Erythroblast (primary cell): ENCODE measurements at regions not wholly inside any gene's neighbourhood (a gene's known extent, or its start where the extent isn't known, plus 50 kb on each side); places are given as distances from the start of the nearest gene placed in this dataset.

ENCODE experiments used
- DNase-seq, 2 experiments: peaks; one replicate each; lab custom pipeline; 2025; lab: John Stamatoyannopoulos, UW
- GATA1 ChIP-seq: IDR thresholded peaks from 2 replicates; pipeline ENCODE4 v1.6.1; 2011; ENCODE audit warnings: low read depth, mild to moderate bottlenecking, control low read depth, low read length, moderate library complexity
- POLR2A ChIP-seq: IDR thresholded peaks from 2 replicates; pipeline ENCODE4 v1.6.1; 2011; ENCODE audit warnings: mild to moderate bottlenecking, low read length

GRCh38 chr5:90191352-90192045 is 218.1 kb downstream of the CETN3 start:
- no peak for TF ChIP-seq GATA1
- no peak for TF ChIP-seq POLR2A
- no peak for DNase-seq

DNA sequence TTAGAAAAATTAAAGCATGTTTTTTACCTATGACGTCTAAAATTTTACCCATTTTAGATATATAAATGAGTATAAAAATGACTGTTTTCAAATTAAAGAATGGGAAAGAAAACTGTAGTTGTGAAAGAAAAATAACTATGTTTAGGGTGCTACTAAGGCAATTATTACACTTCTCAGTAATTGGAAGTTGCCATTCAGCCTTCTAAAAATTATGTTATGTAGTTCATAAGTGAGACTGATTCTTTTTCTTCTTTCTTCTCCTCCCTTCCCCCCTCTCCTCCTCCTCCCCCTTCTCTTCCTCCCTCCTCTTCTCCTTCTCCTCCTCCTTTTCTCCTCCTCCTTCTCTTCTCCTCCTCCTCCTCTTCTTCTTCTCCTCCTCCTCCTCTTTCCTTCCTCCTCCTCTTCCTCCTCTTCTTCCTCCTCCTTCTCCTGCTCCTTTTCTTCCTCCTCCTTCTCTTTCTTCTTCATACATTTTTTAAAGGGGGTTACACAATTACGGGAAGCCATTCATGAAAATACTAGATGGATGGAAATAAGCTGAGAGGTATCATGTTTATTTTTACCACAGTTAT is 223.6 kb downstream of the CETN3 start:
- TF ChIP-seq POLR2A, result no peak
- TF ChIP-seq GATA1, result no peak
- no peak for DNase-seq

DNA sequence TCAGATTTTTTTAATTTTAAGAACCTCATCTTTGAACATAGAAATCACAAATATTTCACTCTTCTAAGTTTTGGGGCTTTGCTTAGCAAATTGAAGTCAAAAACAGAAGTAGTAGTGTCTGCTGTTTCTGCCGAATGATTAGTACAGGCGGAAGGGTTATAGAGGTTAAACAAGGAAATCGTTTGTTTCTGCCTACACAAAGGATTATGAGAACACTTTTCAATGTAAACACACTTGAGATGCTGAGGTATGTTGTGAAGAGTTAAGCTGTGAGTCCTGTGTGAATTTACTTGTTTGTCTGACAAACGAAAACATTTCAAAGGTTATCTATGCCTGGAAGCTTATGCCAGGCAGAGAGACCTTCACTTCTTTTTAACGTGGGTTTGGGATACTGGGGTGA is 224.8 kb downstream of the CETN3 start:
- TF ChIP-seq GATA1 (no peak), POLR2A (no peak)
- no peak for DNase-seq

- no peak for DNase-seq
- no peak for TF ChIP-seq GATA1
- TF ChIP-seq POLR2A, result no peak
Observed at GRCh38 chr5:90182726-90183125, 226.8 kb downstream of the CETN3 start.

DNA sequence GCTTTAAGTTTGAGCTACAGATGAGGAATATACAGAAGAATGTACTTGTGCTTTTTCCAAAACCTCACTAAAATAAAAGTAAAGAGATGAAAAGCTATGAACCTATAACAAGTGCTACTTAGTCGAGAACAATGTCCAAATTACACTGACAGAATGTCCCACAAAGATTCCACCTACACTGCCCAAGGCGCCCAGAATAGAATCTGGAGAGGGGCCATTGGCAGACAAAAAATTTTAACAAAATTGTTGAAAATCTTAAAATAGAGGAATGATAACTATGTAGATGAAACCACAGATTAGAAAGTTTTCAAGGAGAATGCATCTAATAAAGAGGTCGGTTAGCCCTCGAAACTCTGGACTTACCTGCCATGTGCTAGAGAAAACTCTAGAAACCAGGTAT is 235.3 kb downstream of the CETN3 start:
- DNase-seq, result no peak
- TF ChIP-seq POLR2A (no peak), GATA1 (no peak)

GRCh38 chr5:90173299-90174030 is 236.1 kb downstream of the CETN3 start:
- no peak for DNase-seq
- TF ChIP-seq POLR2A, result no peak
- no peak for TF ChIP-seq GATA1

DNA sequence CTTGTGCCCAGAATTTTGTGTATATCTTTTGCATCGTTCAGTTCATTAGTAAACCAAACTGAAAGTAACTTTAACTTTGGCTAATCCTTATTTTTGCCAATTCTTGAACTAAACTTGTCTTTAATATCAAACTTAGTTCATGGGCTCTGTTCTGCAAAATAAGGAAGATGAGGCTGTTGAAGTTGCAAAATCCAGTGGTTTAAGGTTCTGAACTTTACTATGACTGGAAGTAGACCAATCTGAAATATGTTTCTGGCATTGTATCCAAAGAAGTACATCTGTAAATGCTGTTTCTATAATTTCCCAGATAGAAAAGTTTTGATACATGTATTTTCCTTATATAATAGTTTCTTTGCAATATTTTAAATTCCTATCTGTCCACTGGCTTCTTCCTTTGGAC is 238.1 kb downstream of the CETN3 start:
- TF ChIP-seq GATA1, result no peak
- no peak for TF ChIP-seq POLR2A
- no peak for DNase-seq

DNA sequence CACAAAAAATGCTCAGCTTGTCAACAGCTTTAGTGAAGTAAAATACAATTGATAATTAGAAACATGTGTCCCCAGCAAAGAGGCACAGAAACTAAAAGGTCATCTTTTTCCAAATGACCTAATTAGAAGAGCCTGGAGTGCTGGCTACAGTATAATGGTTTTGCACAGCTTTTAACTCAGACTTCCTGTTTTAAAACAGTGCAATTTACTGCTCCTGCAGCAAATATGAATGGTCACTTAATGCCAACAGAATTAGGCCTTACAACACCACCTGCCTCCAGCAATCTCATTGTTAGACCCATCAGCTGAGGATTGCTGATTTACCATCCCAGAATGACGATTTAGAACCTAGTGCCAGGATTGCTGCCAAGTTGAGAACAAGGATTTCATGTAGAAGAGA is 239.3 kb downstream of the CETN3 start:
- TF ChIP-seq GATA1 (no peak), POLR2A (no peak)
- no peak for DNase-seq

DNA sequence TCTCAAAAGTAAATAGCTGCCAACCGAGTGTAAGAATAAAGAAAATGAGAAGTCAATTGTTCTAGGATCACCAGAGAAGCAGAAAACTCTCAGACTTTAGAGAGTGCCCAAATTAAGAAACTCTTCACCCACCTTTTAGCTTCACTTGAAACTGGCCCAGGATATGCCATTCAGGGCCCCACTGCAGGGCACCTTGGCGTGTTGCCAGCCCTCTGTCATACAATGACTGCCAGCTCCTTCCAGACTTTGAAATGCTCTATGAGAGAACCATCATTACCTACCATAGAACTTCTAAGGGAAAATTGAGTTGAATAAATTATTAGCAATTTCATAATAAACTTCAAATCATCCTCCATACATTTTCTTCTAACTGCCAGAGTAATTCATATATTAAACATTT is 240.5 kb downstream of the CETN3 start:
- TF ChIP-seq POLR2A, result no peak
- no peak for TF ChIP-seq GATA1

GRCh38 chr5:90168399-90168798 is 241.2 kb downstream of the CETN3 start:
- TF ChIP-seq GATA1 (no peak), POLR2A (no peak)
- DNase-seq, result no peak

More for the DNA sequence above, 240.5 kb downstream of the CETN3 start:
- DNase-seq, result no peak

DNA sequence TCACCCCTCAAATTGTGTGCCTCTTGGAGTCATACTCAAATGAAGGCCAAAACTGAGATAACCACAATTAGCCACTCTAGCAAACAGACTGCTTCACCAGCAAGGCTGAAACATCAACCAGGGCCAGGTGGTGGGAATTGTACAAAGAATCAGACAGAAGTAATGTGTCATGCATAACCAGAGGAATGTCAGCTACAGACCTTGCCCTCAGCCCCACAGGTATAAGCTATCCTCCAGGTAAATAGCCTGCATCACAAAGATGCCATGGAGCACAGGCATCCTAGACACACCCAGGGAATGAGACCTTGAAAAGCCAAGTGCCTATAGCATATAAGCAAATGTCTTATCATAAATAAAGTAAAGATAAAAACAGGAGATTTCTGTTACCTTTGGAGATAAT is 242.7 kb downstream of the CETN3 start:
- TF ChIP-seq POLR2A (no peak), GATA1 (no peak)
- DNase-seq, result no peak

GRCh38 chr5:90162324-90162723 is 247.2 kb downstream of the CETN3 start:
- DNase-seq, result no peak

GRCh38 chr5:90161414-90161813 is 248.1 kb downstream of the CETN3 start:
- DNase-seq, result peak; percentile 18 to 31
- TF ChIP-seq GATA1, result no peak

More at GRCh38 chr5:90162324-90162723, 247.2 kb downstream of the CETN3 start:
- TF ChIP-seq POLR2A, result no peak

- no peak for DNase-seq
- TF ChIP-seq GATA1, result no peak
- no peak for TF ChIP-seq POLR2A
Observed at GRCh38 chr5:90158131-90158530, 251.4 kb downstream of the CETN3 start.
